BE2C (cell line): ENCODE measurements at regions not wholly inside any gene's neighbourhood (a gene's known extent, or its start where the extent isn't known, plus 50 kb on each side); places are given as distances from the start of the nearest gene placed in this dataset.

ENCODE experiments used
- DNase-seq: peaks from one replicate; pipeline ENCODE4 v3.0.0-alpha.2; 2020
- H3K27me3 ChIP-seq: fragments of 250-450 bp; sonication (Bioruptor Pico); 2 replicates; pipeline ENCODE4 v1.5.1; 2020; ENCODE audit warnings: mild to moderate bottlenecking
- H3K36me3 ChIP-seq: fragments of 250-450 bp; sonication (Bioruptor Pico); 2 replicates; pipeline ENCODE4 v1.5.1; 2020; ENCODE audit warnings: mild to moderate bottlenecking
- H3K4me1 ChIP-seq: fragments of 250-450 bp; sonication (Bioruptor Pico); 2 replicates; pipeline ENCODE4 v1.5.1; 2020
- H3K4me3 ChIP-seq: 2 replicates; pipeline ENCODE4 v1.5.1; 2011; ENCODE audit warnings: low read depth, low read length
- H3K9me3 ChIP-seq: fragments of 250-450 bp; sonication (Bioruptor Pico); 2 replicates; pipeline ENCODE4 v1.5.1; 2020
- TF ChIP-seq, protein P1 (sequence below): IDR thresholded peaks from 2 replicates; pipeline ENCODE4 v1.5.1; 2012; ENCODE audit warnings: mild to moderate bottlenecking, low read depth, low read length

DNA sequence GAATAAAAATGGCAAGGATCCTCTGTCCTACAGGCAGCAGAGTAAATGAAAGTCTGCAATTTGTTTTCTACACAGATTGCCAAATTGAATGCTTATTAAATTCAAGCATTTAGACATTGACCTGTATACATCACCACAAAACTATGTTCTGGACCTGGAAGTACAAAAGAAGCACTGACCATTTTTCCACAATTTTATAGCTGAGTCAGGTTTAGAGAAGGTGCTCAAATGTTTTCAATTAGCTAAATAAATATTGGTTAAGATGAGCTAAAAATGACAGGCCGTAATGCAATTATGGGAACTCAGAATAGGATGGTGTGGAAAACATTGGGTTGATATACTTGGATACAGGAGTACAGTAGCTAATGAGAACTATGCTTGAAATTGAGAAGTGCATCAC, 490.7 kb upstream of the MEIS1 start:
- Histone ChIP-seq H3K4me3 (no peak overlapping the region), H3K4me1 (no peaks in the 10 kb centered on the region), H3K27me3 (no peaks in the 10 kb centered on the region), H3K36me3 (no peaks in the 10 kb centered on the region), H3K9me3 (no peaks in the 10 kb centered on the region)
- TF ChIP-seq, protein P1, sequence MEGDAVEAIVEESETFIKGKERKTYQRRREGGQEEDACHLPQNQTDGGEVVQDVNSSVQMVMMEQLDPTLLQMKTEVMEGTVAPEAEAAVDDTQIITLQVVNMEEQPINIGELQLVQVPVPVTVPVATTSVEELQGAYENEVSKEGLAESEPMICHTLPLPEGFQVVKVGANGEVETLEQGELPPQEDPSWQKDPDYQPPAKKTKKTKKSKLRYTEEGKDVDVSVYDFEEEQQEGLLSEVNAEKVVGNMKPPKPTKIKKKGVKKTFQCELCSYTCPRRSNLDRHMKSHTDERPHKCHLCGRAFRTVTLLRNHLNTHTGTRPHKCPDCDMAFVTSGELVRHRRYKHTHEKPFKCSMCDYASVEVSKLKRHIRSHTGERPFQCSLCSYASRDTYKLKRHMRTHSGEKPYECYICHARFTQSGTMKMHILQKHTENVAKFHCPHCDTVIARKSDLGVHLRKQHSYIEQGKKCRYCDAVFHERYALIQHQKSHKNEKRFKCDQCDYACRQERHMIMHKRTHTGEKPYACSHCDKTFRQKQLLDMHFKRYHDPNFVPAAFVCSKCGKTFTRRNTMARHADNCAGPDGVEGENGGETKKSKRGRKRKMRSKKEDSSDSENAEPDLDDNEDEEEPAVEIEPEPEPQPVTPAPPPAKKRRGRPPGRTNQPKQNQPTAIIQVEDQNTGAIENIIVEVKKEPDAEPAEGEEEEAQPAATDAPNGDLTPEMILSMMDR = no peak
- no peak for DNase-seq

DNA sequence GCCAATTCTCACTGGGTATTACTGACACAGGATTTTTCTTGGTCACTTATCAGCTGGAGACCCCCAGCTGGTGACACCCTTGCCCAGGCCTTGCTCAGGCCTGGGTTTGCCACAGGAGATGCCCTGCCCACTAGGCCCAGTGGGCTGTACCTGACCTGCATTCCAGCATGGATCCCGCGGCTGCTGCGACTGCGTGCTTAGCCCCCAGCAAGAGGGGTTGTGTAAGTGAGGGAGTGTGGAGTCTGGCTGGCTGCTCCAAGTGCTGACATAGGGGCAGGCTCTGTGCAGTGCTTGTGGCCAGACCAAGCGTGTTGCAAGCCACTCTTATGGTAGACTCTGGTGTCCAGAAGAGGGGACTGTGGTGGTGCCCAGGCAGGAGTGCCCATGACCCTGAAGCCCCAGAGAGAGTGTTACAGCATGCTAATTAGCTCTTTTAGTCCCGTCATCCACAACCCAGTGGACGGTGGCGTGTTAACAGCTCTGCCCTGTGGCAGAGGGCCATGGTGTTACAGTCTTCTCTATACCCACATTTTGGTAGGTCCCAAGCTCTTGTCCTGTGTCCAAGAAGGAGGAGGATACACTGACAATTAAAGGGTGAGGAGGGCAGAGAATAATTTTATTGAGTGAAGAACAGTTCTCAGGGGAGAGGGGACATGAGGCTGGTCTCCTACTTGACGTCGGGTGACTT, 491.7 kb upstream of the MEIS1 start:
- Histone ChIP-seq H3K4me1 (no peaks in the 10 kb centered on the region), H3K36me3 (no peaks in the 10 kb centered on the region), H3K9me3 (no peaks in the 10 kb centered on the region), H3K27me3 (no peaks in the 10 kb centered on the region), H3K4me3 (no peak overlapping the region)
- TF ChIP-seq, protein P1 = no peak
- no peak for DNase-seq

DNA sequence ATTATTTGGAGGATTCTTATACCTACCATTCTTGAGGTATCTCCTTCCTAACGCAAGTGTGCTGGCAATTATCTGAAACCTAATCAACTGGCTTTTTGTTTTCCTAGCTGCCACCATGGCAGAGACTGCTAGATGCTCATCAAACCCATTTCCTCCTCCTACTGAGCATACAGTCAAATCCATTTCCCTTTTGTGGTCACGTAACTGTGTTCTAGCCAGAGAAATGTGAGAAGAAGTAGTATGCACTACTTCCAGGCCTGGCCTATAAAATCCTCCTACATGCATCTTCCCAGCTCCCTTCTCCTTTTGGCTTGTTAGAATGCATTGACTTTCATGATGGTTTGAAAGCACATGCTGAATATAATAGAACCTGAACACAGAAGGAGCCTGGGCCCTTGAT, 494.1 kb upstream of the MEIS1 start:
- DNase-seq = no peak
- TF ChIP-seq, protein P1 = no peak
- Histone ChIP-seq H3K4me1 (no peaks in the 10 kb centered on the region), H3K27me3 (no peaks in the 10 kb centered on the region), H3K36me3 (no peaks in the 10 kb centered on the region), H3K9me3 (no peaks in the 10 kb centered on the region), H3K4me3 (no peak overlapping the region)

DNA sequence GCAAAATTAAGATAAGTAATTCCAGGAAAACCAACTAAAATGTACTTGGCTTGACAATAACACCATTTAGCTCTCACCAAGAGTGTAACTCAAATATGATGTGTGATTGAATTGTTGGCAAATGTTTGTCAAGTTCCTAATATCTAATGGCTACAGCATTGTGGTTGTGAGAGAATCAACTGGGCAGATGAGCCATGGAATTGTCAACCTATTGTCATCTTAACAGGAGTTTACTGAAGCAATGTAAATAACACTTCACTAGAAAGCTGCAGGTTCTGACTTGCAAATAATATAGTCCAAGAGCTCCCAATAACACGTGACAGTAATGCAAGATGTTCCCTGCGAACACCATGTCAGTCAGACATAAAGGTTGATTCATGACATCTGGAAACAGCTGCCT, 495.2 kb upstream of the MEIS1 start:
- Histone ChIP-seq H3K9me3 (no peaks in the 10 kb centered on the region), H3K36me3 (no peaks in the 10 kb centered on the region), H3K27me3 (no peaks in the 10 kb centered on the region), H3K4me3 (no peak overlapping the region), H3K4me1 (no peaks in the 10 kb centered on the region)
- TF ChIP-seq, protein P1 = no peak
- DNase-seq = no peak

DNA sequence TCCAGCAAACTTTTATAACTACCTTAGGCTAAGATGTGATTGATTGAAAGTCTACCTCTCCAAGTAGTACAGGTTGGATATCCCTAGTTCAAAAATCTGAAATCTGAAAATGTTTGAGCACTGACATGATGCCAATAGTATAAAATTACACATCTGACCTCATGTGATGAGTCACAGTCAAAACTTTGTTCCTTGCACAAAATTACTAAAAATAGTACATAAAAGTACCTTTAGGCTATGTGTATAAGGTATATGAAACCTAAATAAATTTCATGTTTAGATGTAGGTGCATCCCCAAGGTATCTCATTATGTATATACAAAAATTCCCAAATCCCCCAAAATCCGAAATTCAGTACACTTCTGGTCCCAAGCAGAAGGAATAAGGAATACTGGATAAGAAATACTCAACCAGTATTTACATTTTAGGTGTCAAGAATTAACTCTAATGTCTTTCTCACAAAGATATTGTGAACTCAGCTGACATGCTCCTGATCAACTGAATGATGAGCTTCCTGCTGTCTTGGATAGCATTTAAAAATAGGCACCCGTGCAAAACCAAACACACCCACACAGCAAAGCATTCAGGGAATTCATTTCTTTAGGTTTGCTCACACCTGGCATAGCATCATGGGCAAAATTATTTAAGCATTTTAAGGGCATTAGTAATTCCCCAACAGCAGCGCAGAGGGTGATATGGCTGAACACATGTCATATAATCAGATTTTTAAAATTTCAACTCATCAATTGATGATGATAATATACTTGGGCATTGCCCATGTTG, 497.4 kb upstream of the MEIS1 start:
- no peak for DNase-seq
- H3K27me3 ChIP-seq = no peaks in the 10 kb centered on the region
- H3K36me3 ChIP-seq = no peaks in the 10 kb centered on the region
- H3K9me3 ChIP-seq = no peaks in the 10 kb centered on the region
- H3K4me1 ChIP-seq = no peaks in the 10 kb centered on the region
- no peak overlapping the region for H3K4me3 ChIP-seq
- TF ChIP-seq, protein P1 = no peak

DNA sequence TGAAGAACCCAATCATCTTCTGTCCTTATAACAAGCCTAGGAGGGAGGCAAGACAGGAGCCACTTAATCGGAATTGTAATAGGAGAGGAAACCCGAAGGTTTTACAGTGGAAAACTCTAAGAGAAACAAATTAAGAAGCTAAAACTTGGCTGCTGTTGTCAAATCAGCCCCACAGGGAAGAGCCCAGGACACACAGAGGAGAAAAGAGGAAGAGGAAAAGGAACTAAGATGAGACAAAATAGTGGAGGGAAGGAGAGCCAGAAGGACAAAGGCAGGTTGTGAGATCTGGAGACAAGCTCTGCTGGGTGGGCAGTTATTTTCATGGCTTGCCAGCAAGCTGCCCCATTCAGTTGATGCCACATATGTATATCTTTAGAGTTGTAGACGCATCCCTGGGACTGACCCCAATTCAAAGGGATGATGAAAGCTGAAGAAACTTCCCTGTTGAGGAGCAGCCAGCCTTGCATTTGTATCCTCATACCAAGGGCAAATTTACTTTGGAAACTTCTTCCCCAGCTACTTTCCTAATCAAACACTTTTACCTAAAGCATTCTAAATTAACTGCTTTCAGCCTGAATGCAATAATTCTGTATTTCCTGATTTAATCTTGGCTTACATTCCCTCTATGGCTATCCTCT, 499.8 kb upstream of the MEIS1 start:
- H3K27me3 ChIP-seq = no peaks in the 10 kb centered on the region
- TF ChIP-seq, protein P1 = no peak

More for the DNA sequence above, 499.8 kb upstream of the MEIS1 start:
- H3K9me3 ChIP-seq = no peaks in the 10 kb centered on the region
- no peaks in the 10 kb centered on the region for H3K4me1 ChIP-seq
- no peak overlapping the region for H3K4me3 ChIP-seq
- no peaks in the 10 kb centered on the region for H3K36me3 ChIP-seq
- no peak for DNase-seq
